CD4-positive, alpha-beta T cell (primary cell): ENCODE measurements at regions not wholly inside any gene's neighbourhood (a gene's known extent, or its start where the extent isn't known, plus 50 kb on each side); places are given as distances from the start of the nearest gene placed in this dataset.

ENCODE experiments used
- ATAC-seq: fragments of 200-7000 bp; cut with Tn5 transposase; one replicate; pipeline ENCODE4 v1.10.0; 2022; ENCODE audit warnings: mild to moderate bottlenecking; ENCODE audit not compliant: poor library complexity
- CTCF ChIA-PET: fragments of 350-600 bp; sonication (Branson Sonifier 250); formaldehyde crosslinking; loops from one replicate; lab custom pipeline; 2021; ENCODE audit warnings: antibody characterized with exemption, inconsistent platforms; lab: Charles Lee
- POLR2A ChIA-PET: fragments of 350-600 bp; sonication (Branson Sonifier 250); formaldehyde crosslinking; loops from one replicate; lab custom pipeline; 2021; ENCODE audit warnings: antibody characterized with exemption, inconsistent platforms; lab: Charles Lee
- DNase-seq, 14 experiments: peaks; one replicate each; pipeline ENCODE4 v3.0.0-alpha.2; 2013 to 2020; ENCODE audit warnings: mixed read lengths in 2 of 14
- H3K27ac ChIP-seq, 2 donors: one replicate each; pipeline versions ENCODE4 v1.5.1 to v1.7.0; 2013; ENCODE audit warnings: low read length in 2 of 2, low read depth in 1 of 2, mild to moderate bottlenecking in 1 of 2
- H3K27me3 ChIP-seq, 2 experiments: 1 replicate in 1 of 2; 2 replicates in 1 of 2; pipeline versions ENCODE4 v1.6.1 to v1.7.0; 2013; ENCODE audit warnings: low read length in 2 of 2, control low read depth in 1 of 2, mild to moderate bottlenecking in 1 of 2, moderate library complexity in 1 of 2; ENCODE audit not compliant: insufficient read depth in 2 of 2, control insufficient read depth in 1 of 2
- H3K36me3 ChIP-seq: one replicate; pipeline ENCODE4 v1.6.1; 2013; ENCODE audit warnings: low read length, control low read depth; ENCODE audit not compliant: insufficient read depth
- H3K4me1 ChIP-seq: one replicate; pipeline ENCODE4 v1.6.1; 2013; ENCODE audit warnings: low read length, control low read depth; ENCODE audit not compliant: insufficient read depth
- H3K4me3 ChIP-seq: one replicate; pipeline ENCODE4 v1.5.1; 2013; ENCODE audit warnings: mild to moderate bottlenecking, low read length, moderate library complexity
- H3K9me3 ChIP-seq, 2 experiments: 1 replicate in 1 of 2; 2 replicates in 1 of 2; pipeline versions ENCODE4 v1.6.1 to v1.7.0; 2013; ENCODE audit warnings: low read length in 2 of 2, mild to moderate bottlenecking in 2 of 2, control low read depth in 1 of 2, moderate library complexity in 1 of 2; ENCODE audit not compliant: control insufficient read depth in 1 of 2, insufficient read depth in 1 of 2
- H3K27ac Mint-ChIP-seq: one replicate; pipeline ENCODE4 v1.8.0; 2020; ENCODE audit warnings: mixed read lengths
- H3K27me3 Mint-ChIP-seq: one replicate; pipeline ENCODE4 v1.8.0; 2021; ENCODE audit warnings: mixed read lengths
- H3K36me3 Mint-ChIP-seq: one replicate; pipeline ENCODE4 v1.8.0; 2021; ENCODE audit warnings: low read depth, mixed read lengths
- H3K4me1 Mint-ChIP-seq: one replicate; pipeline ENCODE4 v1.8.0; 2021; ENCODE audit warnings: low read depth, mixed read lengths
- H3K4me3 Mint-ChIP-seq: one replicate; pipeline ENCODE4 v1.8.0; 2020; ENCODE audit warnings: mild to moderate bottlenecking, mixed read lengths
- H3K9me3 Mint-ChIP-seq: one replicate; pipeline ENCODE4 v1.8.0; 2020; ENCODE audit warnings: mixed read lengths
- intact Hi-C, 2 experiments: fragments of 100-400 bp; cut with DNase I in 1 of 2; cut with micrococcal nuclease in 1 of 2; formaldehyde crosslinking; loops; one replicate each; pipeline versions ENCODE4 v1.15.1 to v1.9.0; 2023 to 2025; cut with DNase I, micrococcal nuclease
- TF ChIP-seq, protein P1 (sequence below): fragments of 200-600 bp; IDR thresholded peaks from one replicate; pipeline ENCODE4 v1.8.0; 2022; ENCODE audit warnings: antibody characterized with exemption, mild to moderate bottlenecking

DNA sequence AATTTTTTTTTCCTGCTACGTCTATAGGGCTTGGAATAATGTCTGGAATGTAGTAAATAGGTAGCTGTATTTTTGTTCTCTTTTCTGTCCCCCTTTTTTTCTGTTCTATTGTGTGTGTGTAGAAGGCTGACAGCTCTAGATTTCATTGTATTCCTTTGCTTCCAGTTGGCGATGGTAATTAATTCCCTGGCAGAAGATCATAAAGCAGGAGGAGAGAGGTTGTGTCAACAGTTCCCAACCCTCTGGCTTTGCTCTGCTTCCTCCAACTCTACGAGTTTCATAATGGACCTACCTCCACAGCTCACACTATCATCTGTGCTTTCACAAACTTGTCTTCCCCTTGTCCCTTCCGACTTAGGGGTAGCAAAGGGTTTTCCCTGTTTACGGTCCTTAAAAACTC is 117.9 kb upstream of the CDH18 start:
- Mint-ChIP-seq H3K27me3 (no peaks in the 10 kb centered on the region), H3K4me1 (no peaks in the 10 kb centered on the region), H3K9me3 (peaks cover 10% of the 10 kb centered on the region), H3K4me3 (no peak overlapping the region), H3K36me3 (no peaks in the 10 kb centered on the region), H3K27ac (no peak overlapping the region)
- TF ChIP-seq, protein P1, sequence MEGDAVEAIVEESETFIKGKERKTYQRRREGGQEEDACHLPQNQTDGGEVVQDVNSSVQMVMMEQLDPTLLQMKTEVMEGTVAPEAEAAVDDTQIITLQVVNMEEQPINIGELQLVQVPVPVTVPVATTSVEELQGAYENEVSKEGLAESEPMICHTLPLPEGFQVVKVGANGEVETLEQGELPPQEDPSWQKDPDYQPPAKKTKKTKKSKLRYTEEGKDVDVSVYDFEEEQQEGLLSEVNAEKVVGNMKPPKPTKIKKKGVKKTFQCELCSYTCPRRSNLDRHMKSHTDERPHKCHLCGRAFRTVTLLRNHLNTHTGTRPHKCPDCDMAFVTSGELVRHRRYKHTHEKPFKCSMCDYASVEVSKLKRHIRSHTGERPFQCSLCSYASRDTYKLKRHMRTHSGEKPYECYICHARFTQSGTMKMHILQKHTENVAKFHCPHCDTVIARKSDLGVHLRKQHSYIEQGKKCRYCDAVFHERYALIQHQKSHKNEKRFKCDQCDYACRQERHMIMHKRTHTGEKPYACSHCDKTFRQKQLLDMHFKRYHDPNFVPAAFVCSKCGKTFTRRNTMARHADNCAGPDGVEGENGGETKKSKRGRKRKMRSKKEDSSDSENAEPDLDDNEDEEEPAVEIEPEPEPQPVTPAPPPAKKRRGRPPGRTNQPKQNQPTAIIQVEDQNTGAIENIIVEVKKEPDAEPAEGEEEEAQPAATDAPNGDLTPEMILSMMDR, result no peak
- Histone ChIP-seq H3K9me3 (peaks cover 9 to 10% of the 10 kb centered on the region in 2 experiments), H3K4me1 (no peaks in the 10 kb centered on the region), H3K4me3 (no peak overlapping the region), H3K27me3 (no peaks in the 10 kb centered on the region), H3K27ac (no peak overlapping the region), H3K36me3 (no peaks in the 10 kb centered on the region)
- intact Hi-C loops, result no loop called here
- CTCF ChIA-PET, result no interaction called here
- DNase-seq (no peak), ATAC-seq (no peak)
- POLR2A ChIA-PET, result no interaction called here

DNA sequence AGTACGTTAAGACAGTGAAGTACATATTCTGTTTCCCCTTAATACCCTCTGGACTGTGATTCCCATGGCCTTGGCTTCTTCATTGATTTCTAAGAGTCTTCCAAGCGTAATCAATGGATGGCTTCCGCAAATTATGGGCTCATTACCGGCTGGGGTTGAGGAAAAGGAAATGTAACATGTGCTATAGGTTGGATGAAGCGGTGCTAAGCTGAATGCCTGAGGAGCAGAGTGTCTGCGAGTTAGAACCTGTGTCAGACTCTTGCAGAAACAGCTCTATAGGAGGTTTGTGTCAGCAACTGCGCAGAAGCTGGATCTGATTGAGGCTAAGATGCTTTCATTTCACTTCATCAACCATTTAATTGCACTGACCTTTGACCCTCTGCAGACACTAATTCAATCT is 114.3 kb upstream of the CDH18 start:
- Mint-ChIP-seq H3K27ac (no peak overlapping the region), H3K27me3 (no peaks in the 10 kb centered on the region), H3K36me3 (no peaks in the 10 kb centered on the region), H3K9me3 (peaks cover 12% of the 10 kb centered on the region), H3K4me1 (no peaks in the 10 kb centered on the region), H3K4me3 (no peak overlapping the region)
- H3K27ac ChIP-seq, result no peak overlapping the region
- H3K9me3 ChIP-seq, result peaks cover 0 to 9% of the 10 kb centered on the region in 2 experiments
- TF ChIP-seq, protein P1, result no peak
- H3K4me3 ChIP-seq, result no peak overlapping the region
- intact Hi-C loops, result no loop called here
- ChIA-PET POLR2A (no interaction called here), CTCF (no interaction called here)
- H3K4me1 ChIP-seq, result no peaks in the 10 kb centered on the region
- no peak for DNase-seq
- no peaks in the 10 kb centered on the region for H3K36me3 ChIP-seq
- no peak for ATAC-seq
- H3K27me3 ChIP-seq, result no peaks in the 10 kb centered on the region

DNA sequence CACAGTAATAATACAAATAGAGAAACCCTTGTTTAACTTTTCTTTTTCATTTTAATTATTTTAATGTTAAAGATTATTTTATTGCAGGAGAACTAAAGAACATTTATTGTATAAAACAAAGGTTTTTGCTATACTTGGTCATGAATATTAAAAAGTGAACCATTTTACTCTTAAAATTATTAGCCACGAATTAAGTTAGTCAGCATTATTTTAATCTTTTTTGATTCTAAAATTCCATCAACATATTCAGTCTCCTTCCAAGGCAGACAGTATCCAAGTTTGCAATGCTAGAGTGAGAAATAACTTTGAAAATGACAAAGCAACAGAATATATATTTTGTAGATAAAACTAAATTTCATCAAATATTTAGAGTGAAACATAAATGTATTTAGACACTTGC is 110.7 kb upstream of the CDH18 start:
- CTCF ChIA-PET, result no interaction called here
- H3K27me3 Mint-ChIP-seq, result no peaks in the 10 kb centered on the region
- no peak overlapping the region for H3K27ac Mint-ChIP-seq
- Histone ChIP-seq H3K4me1 (no peaks in the 10 kb centered on the region), H3K27ac (no peak overlapping the region), H3K27me3 (no peaks in the 10 kb centered on the region), H3K4me3 (no peak overlapping the region), H3K36me3 (no peaks in the 10 kb centered on the region), H3K9me3 (peaks cover 0 to 5% of the 10 kb centered on the region in 2 experiments)
- intact Hi-C loops, result no loop called here
- no peaks in the 10 kb centered on the region for H3K4me1 Mint-ChIP-seq
- peaks cover 11% of the 10 kb centered on the region for H3K9me3 Mint-ChIP-seq
- H3K4me3 Mint-ChIP-seq, result no peak overlapping the region
- ATAC-seq (no peak), DNase-seq (no peak)
- POLR2A ChIA-PET, result no interaction called here
- no peaks in the 10 kb centered on the region for H3K36me3 Mint-ChIP-seq
- TF ChIP-seq, protein P1, result no peak
